AG10803 (cell line): ENCODE measurements at regions not wholly inside any gene's neighbourhood (a gene's known extent, or its start where the extent isn't known, plus 50 kb on each side); places are given as distances from the start of the nearest gene placed in this dataset.
"Not testable (repeated sequence)": the region's sequence is repeated elsewhere in the genome, so short reads cannot be mapped to it uniquely, and the experiment has no call there.

Experiments used
- DNase-seq: peaks from one replicate; pipeline ENCODE4 v3.0.0; 2010; ENCODE audit warnings: low read depth
- H3K4me3 ChIP-seq: 2 replicates; pipeline ENCODE4 v1.5.1; 2011; ENCODE audit warnings: mild to moderate bottlenecking, low read length, control low read depth
- CTCF ChIP-seq: conservative IDR thresholded peaks from 2 replicates; pipeline ENCODE4 v1.5.1; 2011; ENCODE audit warnings: mild to moderate bottlenecking, low read length, control low read depth, inconsistent platforms

- peak; percentile 43 for TF ChIP-seq CTCF
- H3K4me3 ChIP-seq: no peak overlapping the region
- peak; percentile 59 for DNase-seq
Measured at GRCh38 chrX:138986235-138986634, 274.7 kb upstream of the FGF13 start.

GRCh38 chrX:138982365-138982764, 270.8 kb upstream of the FGF13 start:
- no peak for TF ChIP-seq CTCF
- no peak for DNase-seq
- H3K4me3 ChIP-seq: no peak overlapping the region

GRCh38 chrX:138964501-138964900, 253.0 kb upstream of the FGF13 start:
- no peak overlapping the region for H3K4me3 ChIP-seq
- no peak for TF ChIP-seq CTCF
- DNase-seq: no peak

GRCh38 chrX:138962419-138962818, 250.9 kb upstream of the FGF13 start:
- DNase-seq: not testable (repeated sequence)

GRCh38 chrX:138954976-138955375, 243.5 kb upstream of the FGF13 start:
- no peak overlapping the region for H3K4me3 ChIP-seq
- TF ChIP-seq CTCF: no peak
- no peak for DNase-seq

More at GRCh38 chrX:138962419-138962818, 250.9 kb upstream of the FGF13 start:
- H3K4me3 ChIP-seq: not testable (repeated sequence)

GRCh38 chrX:138946926-138947325, 235.4 kb upstream of the FGF13 start:
- TF ChIP-seq CTCF: no peak
- no peak for DNase-seq
- H3K4me3 ChIP-seq: no peak overlapping the region

- TF ChIP-seq CTCF: no peak
- peak; percentile 25 for DNase-seq
- no peak overlapping the region for H3K4me3 ChIP-seq
Measured at GRCh38 chrX:138945219-138945618, 233.7 kb upstream of the FGF13 start.

- no peak for TF ChIP-seq CTCF
- no peak overlapping the region for H3K4me3 ChIP-seq
- DNase-seq: no peak
Measured at GRCh38 chrX:138939038-138939437, 227.5 kb upstream of the FGF13 start.
